Activated CD4-positive, alpha-beta T cell treated with anti-CD3 and anti-CD28 coated beads for 4 hours (primary cell): ENCODE measurements at regions not wholly inside any gene's neighbourhood (a gene's known extent, or its start where the extent isn't known, plus 50 kb on each side); places are given as distances from the start of the nearest gene placed in this dataset.
"Not testable (repeated sequence)": the region's sequence is repeated elsewhere in the genome, so short reads cannot be mapped to it uniquely, and the experiment has no call there.

Source experiments
- DNase-seq, 2 donors: peaks; one replicate each; pipeline ENCODE4 v3.0.0-alpha.2; 2020

DNA sequence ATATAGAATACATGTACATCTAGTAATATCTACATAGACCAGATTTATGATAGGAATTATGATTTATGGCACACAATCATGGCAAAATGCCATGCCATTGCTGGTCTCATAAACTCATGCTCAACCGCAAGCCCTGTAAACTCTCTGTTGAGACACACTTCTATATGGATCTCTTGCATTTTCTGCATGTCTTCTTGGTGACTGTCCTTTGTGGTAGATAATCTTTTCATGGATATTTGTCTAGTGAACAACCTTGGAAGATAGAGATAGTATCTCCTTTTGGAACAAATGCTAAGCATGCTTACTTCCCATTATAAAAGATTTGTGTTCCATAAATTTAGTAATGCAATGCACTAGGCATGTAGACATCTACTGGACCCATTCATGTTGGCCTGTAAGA lies 328.0 kb downstream of the NAF1 start:
- DNase-seq: no peak

DNA sequence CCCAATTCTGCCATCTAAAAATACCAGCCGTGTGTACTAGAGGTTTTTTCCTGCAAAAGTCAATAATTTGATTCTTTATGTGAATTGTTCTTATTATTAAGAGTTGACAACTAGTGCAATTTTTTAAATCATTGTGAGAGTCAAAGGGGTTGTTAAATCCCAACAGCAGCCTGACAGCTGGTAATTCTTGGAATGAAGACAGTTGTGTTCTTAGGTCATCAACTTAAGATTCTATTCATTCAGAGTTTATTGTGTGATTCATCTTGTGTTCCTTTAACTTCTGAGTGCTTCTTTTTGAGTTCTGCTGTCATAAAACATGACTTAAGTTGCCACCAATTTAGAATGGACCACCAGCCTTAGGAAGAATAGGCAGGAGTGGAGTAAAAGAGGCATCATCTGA lies 329.0 kb downstream of the NAF1 start:
- DNase-seq: no peak

DNA sequence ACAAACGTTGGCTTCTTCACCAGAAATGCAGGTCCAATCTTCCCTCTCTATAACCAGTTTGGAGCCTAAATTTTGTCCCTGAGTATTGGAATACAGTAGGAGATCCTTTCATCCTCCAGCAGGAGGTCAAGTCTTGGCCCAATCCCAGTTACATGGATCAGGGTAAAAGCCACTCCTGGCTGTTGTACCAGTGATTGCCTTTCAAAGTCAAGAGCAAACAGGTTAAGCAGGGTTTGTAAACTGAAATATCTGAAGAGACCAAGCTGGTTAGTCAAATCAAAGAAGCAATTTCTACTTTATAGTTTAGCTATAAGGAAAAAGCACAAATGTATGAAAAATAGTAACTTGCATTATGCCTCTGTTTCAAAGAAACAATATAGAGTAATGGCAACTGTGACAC lies 329.4 kb downstream of the NAF1 start:
- no peak for DNase-seq

DNA sequence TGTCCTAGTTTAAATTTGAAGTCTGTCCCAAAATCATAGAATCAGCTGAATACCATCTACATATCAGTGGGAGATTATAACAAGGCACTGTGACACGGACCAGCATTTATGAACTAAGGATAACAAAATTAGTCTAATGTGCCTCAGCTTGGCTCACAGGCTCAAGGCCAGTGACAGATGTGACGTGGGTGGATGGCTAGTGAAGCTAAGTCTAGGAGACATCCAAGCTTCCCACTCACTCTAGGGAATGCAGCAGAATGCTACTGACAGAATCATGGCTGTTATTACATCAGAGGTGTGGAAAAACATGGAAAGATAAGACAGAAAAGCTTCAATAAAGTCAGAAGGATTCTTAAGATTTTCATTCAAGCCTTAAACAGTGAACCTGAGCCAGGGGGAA lies 329.9 kb downstream of the NAF1 start:
- no peak for DNase-seq

DNA sequence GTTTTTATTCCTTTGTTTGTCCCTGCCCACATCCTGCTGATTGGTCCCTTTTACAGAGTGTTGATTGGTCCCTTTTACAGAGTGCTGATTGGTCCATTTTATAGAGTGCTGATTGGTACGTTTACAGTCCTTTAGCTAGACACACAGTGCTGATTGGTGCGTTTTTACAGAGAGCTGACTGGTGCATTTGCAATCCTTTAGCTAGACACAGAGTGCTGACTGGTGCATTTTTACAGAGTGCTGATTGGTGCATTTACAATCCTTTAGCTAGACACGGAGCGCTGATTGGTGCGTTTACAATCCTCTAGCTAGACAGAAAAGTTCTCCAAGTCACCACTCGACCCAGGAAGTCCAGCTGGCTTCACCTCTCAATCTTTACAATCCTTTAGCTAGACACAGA lies 330.4 kb downstream of the NAF1 start:
- not testable (repeated sequence) for DNase-seq

DNA sequence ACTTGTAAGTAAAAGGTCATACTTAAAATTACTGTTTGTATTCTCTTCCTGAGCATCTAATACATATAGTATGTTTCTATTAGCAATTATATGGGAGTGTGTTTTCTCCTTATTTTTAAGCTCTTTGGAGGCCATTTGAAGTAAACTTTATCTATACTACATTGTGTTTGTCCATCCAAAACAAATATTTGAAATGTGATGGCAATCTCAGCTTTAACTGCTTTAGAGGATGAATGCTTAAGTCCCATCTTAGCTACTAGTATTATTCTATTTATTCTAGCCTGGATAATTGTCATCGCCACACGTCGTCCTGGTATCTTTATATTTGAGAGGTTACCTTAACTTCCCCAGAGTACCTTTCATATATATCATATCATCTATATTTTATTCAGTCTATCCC lies 335.8 kb downstream of the NAF1 start:
- no peak for DNase-seq

DNA sequence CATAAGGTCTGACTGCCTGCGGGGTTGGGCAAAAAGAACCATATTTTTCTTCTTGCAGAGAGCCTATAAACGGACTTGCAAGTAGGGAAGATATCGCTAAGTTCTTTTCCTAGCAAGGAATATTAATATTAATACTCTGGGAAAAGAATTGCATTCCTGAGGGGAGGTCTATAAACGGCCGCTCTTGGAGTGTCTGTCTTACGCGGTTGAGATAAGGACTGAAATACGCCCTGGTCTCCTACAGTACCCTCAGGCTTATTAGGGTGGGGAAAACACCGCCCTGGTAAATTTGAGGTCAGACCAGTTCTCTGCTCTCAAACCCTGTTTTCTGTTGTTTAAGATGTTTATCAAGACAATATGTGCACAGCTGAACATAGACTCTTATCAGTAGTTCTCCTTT lies 349.3 kb downstream of the NAF1 start:
- not testable (repeated sequence) for DNase-seq

DNA sequence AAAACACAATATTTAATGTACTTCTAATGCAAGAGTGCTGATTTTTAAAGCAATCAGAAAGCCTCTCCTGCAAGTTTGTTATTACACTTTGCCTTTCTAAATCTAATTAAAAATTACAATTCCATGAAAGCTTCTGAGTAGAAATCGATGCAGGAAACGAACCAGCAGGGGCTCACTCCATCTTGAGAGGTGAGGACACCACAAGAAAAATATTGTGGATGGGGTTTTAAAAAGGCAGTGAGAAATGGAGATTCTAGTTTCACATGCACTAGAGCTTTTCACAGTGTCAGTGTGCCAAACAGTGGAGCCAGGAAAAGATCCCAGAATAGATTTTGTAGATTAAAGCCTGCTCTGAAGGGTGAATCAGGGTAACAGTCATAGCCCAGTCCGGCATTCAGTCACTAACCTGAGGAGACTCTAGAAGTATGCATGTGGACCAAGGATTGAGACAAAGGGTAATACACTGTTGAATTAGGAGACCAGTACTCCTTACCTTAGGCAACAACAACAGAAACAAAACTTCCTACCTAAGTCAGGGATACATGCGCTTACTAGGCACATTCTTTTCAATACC lies 362.3 kb downstream of the NAF1 start:
- DNase-seq: no peak

DNA sequence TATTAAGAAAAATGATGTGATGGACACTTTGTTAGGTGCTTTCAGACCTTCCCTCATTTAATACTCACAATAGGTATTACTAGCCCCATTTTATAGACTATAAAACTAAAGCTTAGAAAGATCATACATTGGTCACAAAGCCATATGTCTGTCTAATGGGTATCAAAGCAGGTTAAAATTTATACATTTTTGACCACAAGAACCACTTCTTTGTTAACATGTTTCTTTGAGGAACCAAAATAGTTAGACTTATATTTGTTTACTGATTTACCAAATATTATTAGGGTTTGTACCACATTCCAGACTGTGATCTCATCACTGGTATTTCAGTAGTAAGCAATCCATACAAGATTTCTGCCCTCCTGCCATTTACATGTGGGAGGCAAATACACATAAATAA lies 363.3 kb downstream of the NAF1 start:
- DNase-seq: no peak

DNA sequence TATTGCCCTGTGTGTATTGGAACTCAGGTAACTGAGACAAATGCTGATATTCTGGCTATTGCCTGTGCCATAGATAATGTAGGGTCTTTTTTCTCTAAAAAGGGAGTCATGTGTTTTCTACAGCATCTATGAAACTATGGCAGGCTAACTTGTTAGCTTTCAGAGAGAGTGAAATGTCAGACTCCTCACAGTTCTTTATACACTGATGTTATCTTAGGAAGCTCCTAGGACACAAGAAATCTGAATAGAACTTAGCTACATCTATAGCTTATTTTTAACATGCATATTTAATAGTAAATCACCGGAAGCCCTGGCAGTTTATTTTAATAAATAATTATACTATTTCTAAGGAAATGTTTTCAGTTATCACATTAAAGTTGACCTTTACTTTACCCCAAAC lies 369.6 kb downstream of the NAF1 start:
- DNase-seq: no peak

DNA sequence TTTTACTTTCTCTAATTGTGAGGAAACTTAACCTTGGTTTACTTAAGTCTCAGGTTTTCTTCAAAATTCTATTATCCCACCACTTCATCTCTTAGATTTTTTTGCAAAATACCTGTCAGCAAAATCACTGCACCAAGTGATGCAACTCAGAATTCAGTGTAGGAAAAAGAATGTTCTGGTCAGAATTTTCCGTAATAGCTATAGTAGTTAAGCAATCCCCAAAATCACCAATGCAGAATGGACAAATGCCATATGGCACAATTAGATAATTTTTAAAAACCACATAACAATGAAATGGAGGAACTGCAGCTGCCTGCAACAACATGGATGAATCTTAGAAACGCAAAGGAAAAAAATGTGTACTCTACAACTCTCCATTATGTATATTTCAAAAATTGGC lies 373.1 kb downstream of the NAF1 start:
- no peak for DNase-seq

DNA sequence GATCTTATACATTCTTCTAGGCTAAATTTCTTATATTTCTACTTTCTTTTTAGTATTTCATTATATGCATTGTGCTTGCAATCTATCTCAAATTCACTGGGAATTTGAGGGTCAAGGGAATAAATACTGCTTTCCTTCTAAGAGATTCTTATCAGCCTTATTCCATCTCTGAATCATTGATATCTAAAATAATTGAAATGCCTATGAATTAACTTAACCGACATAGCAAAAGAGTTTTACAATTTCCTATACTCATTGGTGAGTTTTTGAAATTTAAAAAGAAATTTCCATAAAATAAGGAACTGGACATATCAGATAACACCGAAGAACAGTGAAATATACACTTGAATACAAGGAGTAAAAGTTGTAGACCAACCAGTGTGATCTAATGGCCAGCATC lies 373.7 kb downstream of the NAF1 start:
- no peak for DNase-seq

DNA sequence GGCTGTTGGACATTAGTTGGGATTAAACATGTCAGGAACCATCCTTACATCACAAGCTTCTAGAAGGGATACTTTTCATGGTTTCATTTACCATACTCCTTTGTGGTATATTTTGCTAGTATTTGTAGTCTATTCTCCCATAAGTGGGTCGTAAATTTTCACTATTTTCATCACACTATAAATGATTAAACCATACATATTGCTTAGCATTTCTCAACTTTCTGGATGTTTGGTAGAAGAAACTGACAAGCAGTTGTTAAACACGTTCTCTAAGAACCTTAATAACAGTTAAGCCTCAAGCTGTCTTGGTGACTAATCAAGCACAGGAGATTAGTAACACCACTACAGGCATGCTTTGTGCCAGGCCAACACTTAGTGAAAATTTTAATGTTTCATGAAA lies 375.5 kb downstream of the NAF1 start:
- no peak for DNase-seq

DNA sequence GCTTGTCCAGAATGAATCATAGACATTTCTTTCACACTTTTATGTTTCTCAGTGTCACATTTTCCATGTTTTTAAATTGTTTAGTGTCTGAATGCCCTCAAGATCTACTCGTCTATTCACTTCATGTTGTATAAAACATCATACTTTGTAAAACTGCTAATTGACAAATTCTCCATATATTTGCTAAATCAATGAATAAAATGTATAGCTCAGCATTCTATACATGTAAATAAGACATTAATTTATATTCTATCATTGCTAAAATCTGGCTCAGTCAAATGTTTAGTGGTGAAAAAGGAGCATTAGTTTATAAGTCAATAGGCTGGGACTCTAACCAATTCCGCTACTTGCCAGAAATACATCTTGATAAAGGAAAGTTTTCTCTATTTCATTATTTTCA lies 379.6 kb downstream of the NAF1 start:
- no peak for DNase-seq

DNA sequence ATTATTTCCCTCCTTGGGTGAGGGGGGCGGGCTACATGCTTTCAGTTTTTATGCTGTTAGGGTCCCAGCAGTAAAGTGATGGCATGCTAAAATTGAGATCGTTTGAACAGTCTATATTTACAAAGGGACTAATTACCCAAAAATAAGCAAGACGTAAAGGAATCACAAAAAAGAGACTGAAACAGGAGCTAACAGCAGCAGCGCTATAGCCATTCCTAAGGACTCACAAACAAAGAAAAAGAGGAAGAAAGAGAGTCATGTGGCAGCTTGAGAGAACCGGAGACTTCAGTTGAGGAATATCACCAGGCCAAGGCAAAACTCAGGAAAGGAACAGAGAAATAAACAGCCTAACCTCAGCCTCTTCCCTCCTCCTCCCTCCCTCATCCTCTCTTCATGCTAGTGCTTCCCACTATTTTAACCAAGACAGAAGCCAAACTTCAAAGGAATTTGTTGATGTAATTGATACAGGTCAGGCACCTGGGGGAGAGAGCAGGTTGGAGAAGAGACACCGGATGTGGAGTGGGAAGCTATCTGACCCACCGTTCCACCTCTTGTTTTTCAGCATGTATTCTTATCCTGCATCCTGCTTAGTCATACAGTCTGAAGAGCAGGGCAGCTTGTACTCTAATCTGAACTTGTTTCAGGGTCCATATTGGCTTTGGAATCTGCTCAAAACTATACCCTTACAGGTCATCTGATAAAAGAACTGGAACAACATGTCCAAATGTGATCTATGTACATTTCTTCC lies 383.7 kb downstream of the NAF1 start:
- DNase-seq: no peak

DNA sequence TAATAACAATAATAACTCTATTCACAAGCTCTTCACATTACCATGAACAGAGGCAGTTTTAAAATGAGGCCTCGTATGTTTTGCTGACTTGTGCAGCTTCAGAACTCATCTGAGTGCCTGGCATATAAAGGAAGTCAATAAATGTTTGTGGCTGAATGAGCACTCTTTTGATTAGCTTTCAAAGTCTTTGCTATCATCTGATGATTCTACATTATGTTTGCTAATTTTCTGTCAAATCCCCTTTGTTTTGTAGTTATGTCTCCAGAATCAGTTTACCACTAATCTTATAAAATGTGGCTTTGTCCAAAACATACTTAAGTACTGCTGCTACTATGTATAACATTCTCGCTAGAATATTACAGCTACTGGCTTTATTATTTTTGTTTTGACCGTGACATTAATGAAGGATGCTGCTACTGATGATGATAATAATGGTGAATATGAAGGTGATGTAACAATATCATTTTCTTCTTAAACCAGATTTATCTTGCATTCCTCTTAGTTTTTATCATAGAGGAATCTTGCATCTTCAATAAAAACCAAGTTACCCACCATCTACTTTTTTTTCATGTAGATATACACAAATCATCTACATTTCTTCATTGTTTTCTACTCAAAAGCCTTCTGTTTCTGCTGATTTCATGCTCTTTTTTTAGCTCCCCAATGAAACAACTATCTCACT lies 384.5 kb downstream of the NAF1 start:
- DNase-seq: no peak

DNA sequence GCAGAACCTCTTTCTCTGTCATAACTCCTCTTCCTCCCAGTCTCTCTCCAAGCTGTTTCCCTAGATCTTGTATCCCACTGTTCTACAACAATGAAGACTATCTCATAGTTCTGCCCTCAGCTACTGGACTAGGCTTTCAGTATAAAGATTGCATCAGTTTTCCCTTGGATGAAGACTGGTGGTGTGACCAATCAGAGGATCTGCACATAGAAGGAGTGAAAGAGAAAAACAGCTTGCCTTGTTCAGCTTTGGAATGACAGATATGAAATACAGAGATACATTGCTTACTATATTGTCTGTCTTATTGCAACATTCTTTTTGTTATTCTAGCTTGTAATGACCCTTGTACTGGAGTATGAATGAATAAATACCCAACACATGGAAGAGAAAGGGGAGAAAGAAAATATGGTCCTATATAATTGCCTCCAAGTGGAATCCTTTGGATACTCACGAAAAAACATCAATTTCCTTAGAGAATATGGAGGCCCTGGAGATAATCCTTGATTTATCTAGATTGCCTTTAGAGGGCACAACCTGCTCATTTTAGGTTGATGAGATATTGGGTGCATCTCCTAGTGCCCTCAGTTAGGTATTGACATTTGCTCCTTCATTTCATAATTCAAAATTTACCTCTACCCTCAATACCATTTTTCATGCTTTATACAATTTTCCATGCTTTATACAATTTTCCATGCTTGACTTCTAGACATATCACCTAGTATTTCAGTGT lies 395.8 kb downstream of the NAF1 start:
- DNase-seq: no peak

DNA sequence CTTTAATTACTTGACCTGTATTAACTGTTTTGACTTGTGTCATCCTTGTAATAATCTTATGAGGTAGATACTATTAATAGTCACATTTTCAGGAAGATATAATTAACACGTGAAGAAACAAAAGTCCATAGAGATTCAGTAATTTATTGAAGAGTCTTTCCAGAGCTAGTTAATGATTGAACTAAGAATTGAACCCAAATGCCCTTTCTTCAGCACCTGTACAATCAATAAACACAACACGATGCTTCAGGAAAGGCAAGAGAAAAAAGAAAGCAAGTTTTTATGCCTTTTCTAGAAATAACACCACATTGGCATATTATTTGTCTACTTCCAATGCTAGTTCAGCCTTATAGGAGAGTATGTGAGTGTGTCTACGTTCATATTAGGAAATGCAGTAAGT lies 399.6 kb downstream of the NAF1 start:
- DNase-seq: no peak

DNA sequence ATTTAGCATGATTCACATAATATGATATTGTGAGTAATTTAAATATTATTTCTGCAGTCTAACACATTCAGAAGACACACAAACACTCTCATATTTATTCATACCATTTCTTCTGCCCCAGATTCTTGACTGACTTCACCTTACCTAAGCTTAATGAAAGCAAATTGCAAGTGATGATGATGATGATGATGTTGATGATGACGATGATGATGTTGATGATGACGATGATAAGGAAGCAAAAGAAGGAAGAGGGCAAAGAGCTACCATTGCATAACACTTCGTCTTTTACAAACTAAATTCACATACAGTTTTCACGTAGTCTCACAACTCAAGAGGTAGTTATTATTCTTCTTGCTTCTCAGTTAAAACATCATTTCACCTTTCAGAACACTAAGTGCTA lies 404.7 kb downstream of the NAF1 start:
- no peak for DNase-seq

DNA sequence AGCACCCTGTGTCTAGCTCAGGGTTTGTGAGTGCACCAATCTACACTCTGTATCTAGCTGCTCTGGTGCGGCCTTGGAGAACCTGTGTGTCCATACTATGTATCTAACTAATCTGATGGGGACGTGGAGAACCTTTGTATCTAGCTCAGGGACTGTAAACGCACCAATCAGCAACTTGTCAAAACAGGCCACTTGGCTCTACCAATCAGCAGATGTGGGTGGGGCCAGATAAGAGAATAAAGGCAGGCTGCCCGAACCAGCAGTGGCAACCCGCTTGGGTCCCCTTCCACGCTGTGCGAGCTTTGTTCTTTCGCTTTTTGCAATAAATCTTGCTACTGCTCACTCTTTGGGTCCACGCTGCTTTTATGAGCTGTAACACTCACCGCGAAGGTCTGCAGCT lies 426.5 kb downstream of the NAF1 start:
- not testable (repeated sequence) for DNase-seq

DNA sequence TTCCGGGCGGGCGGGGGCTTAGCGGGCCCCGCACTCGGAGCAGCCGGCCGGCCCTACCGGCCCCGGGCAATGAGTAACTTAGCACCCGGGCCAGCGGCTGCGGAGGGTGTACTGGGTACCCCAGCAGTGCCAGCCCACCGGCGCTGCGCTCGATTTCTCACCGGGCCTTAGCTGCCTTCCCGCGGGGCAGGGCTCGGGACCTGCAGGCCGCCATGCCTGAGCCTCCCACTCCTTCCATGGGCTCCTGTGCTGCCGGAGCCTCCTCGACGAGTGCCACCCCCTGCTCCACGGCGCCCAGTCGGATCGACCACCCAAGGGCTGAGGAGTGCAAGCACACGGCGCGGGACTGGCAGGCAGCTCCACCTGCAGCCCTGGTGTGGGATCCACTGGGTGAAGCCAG lies 427.1 kb downstream of the NAF1 start:
- not testable (repeated sequence) for DNase-seq

DNA sequence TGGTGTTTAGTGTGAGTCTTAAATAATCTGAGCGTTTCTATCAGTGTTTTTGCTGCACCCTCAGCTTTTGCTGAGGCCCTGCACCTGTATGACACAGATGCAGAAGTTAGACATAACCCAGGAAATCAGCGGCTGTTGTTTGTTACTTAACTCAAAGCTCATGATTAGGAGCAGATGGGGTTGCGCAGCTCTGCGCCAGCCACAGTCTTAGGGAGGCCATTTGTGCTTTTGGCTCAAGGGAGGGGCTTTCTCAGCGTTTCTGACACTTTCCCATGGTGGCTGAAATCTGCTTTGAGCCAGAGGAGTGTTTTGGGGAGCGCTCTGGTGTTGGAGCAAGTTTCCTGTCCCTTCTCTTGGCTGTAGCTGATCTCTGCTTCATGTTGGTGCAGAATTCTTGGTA lies 433.8 kb downstream of the NAF1 start:
- no peak for DNase-seq

DNA sequence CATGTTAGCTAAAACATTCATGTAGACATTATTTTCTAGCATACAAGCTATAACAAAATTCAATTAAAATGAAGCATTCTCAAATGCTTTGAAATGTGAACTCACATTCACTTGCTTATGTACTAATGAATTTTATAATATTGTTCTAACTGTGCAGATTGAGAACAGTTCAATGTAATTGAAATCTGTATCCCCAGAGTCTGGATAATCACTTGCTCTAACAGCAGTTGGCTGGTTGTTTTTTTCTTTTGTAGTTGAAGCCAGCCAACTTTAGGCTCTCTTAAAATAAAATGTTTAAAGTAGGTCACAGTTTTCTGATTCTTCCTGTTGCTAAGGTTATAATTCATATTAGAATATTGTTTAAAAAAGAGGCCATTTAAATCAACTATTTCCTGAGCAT lies 438.9 kb downstream of the NAF1 start:
- no peak for DNase-seq

DNA sequence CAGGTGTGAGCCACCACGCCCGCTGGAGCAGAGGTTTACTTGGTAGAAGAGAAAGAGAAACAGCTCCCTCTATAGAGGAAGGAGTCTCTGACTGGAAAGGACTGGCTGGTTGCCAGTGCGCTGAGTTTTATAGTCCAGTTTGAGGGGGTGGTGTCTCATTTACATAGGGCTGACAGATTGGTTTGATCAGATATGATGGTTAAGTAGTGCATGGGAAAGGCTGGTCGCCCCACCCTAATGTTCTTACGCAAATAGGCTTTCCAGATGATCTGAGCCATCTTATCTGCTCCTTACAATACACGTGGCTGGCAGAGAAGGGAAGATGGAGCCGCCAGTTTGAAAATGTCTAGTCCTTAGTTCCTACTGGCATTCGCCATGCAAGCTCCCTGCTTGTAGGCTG lies 439.5 kb downstream of the NAF1 start:
- no peak for DNase-seq
